Type B pancreatic cell (in vitro differentiated cells): ENCODE measurements at regions not wholly inside any gene's neighbourhood (a gene's known extent, or its start where the extent isn't known, plus 50 kb on each side); places are given as distances from the start of the nearest gene placed in this dataset.

Experiments used
- DNase-seq: peaks from one replicate; pipeline ENCODE4 v3.0.0; 2021; ENCODE audit warnings: mixed read lengths; ENCODE audit not compliant: unreplicated experiment; ENCODE audit errors: extremely low spot score
- H3K27ac Mint-ChIP-seq: 2 replicates; pipeline ENCODE4 v1.8.0; 2021; ENCODE audit warnings: mild to moderate bottlenecking, mixed read lengths
- H3K27me3 Mint-ChIP-seq: 2 replicates; pipeline ENCODE4 v1.8.0; 2021; ENCODE audit warnings: mixed read lengths
- H3K36me3 Mint-ChIP-seq: 2 replicates; pipeline ENCODE4 v1.8.0; 2021; ENCODE audit warnings: mixed read lengths
- H3K4me1 Mint-ChIP-seq: one replicate; pipeline ENCODE4 v1.8.0; 2021; ENCODE audit warnings: mixed read lengths; ENCODE audit not compliant: unreplicated experiment
- H3K4me3 Mint-ChIP-seq: 2 replicates; pipeline ENCODE4 v1.8.0; 2021; ENCODE audit warnings: mild to moderate bottlenecking, mixed read lengths
- H3K9me3 Mint-ChIP-seq: 2 replicates; pipeline ENCODE4 v1.8.0; 2021; ENCODE audit warnings: mixed read lengths
- CTCF ChIP-seq: fragments of 200-600 bp; sonication (generic); conservative IDR thresholded peaks from 2 replicates; pipeline ENCODE4 v1.5.0; 2021; ENCODE audit warnings: antibody characterized with exemption, mild to moderate bottlenecking

- no peaks in the 10 kb centered on the region for H3K4me1 Mint-ChIP-seq
- H3K27me3 Mint-ChIP-seq: no peaks in the 10 kb centered on the region
- no peak for TF ChIP-seq CTCF
- H3K27ac Mint-ChIP-seq: no peak overlapping the region
- no peak for DNase-seq
- H3K36me3 Mint-ChIP-seq: no peaks in the 10 kb centered on the region
- H3K9me3 Mint-ChIP-seq: peaks cover 4% of the 10 kb centered on the region
- H3K4me3 Mint-ChIP-seq: no peak overlapping the region
Observed at GRCh38 chr14:42322531-42323284, 716.0 kb downstream of the LRFN5 start.

DNA sequence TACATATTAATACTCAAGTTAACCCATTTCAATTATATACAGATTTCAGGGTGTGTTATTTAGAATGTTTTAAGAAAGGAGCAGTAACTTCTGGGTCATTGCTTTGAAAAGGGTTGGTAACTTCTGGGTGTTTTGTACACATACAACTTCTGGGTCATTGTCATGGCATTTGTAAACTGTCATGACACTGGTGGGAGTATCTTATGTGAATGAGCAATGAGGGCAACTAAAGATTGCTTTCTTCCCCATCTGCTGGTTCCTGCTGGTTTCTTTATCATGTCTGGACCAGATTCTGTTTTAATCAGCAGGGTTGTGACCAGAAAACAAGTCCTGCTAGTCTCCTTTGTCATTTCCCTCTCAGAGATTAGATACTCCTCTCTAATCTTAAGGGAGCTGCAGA is 713.3 kb downstream of the LRFN5 start:
- Mint-ChIP-seq H3K36me3 (no peaks in the 10 kb centered on the region), H3K4me3 (no peak overlapping the region), H3K27ac (no peak overlapping the region), H3K9me3 (peaks cover 1% of the 10 kb centered on the region), H3K27me3 (no peaks in the 10 kb centered on the region), H3K4me1 (no peaks in the 10 kb centered on the region)
- no peak for TF ChIP-seq CTCF
- DNase-seq: no peak

DNA sequence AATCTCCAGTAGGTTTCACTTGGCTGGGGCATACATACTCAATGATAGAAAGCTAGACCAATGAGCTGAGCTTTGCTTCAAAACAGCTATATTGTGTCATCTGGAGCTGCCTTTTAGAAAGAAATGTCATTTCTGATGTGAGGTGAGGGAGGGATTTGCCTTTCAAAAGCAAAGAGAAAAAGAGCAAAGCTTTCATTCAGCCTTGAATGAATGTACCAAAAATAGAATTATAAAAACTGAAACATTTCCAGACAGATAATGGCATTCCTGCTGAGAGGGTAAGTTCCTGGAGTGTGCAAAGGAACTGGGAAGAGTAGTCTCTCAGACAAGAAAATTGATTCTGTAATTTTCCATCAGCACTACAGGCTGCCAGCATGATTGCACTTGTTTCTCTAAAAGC is 710.0 kb downstream of the LRFN5 start:
- TF ChIP-seq CTCF: no peak
- no peaks in the 10 kb centered on the region for H3K36me3 Mint-ChIP-seq
- H3K4me3 Mint-ChIP-seq: no peak overlapping the region
- no peaks in the 10 kb centered on the region for H3K9me3 Mint-ChIP-seq
- DNase-seq: no peak
- H3K4me1 Mint-ChIP-seq: no peaks in the 10 kb centered on the region
- H3K27ac Mint-ChIP-seq: no peak overlapping the region
- H3K27me3 Mint-ChIP-seq: no peaks in the 10 kb centered on the region

DNA sequence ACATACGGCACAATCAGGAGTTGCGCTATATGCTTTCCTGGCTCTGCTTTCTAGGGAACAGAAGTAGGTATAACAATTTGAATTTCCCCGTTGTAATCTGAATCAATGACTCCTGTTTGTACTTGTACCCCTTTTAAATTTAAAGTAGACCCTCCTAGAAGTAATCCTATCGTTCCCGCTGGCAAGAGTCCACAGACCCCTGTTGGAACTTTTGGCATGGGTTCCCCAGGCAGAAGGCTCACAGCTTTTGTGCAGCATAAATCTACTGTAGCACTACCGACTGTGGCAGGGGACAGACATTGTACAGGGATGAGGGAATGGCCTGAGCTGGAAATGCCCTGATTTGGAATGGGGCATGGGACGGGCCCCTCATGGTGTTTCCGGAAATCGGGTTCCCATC is 705.2 kb downstream of the LRFN5 start:
- no peak for TF ChIP-seq CTCF
- H3K36me3 Mint-ChIP-seq: no peaks in the 10 kb centered on the region
- H3K4me3 Mint-ChIP-seq: no peak overlapping the region
- peaks cover 9% of the 10 kb centered on the region for H3K9me3 Mint-ChIP-seq
- no peaks in the 10 kb centered on the region for H3K4me1 Mint-ChIP-seq
- no peak for DNase-seq
- no peaks in the 10 kb centered on the region for H3K27me3 Mint-ChIP-seq
- H3K27ac Mint-ChIP-seq: no peak overlapping the region

- H3K36me3 Mint-ChIP-seq: no peaks in the 10 kb centered on the region
- H3K4me1 Mint-ChIP-seq: no peaks in the 10 kb centered on the region
- TF ChIP-seq CTCF: no peak
Observed at GRCh38 chr14:42307239-42307825, 700.7 kb downstream of the LRFN5 start.

More at GRCh38 chr14:42307239-42307825, 700.7 kb downstream of the LRFN5 start:
- DNase-seq: no peak
- no peak overlapping the region for H3K4me3 Mint-ChIP-seq
- no peak overlapping the region for H3K27ac Mint-ChIP-seq
- peaks cover 13% of the 10 kb centered on the region for H3K9me3 Mint-ChIP-seq
- no peaks in the 10 kb centered on the region for H3K27me3 Mint-ChIP-seq
